ENCODE measurements at regions not wholly inside any gene's neighbourhood (a gene's known extent, or its start where the extent isn't known, plus 50 kb on each side); places are given as distances from the start of the nearest gene placed in this dataset.

DNA sequence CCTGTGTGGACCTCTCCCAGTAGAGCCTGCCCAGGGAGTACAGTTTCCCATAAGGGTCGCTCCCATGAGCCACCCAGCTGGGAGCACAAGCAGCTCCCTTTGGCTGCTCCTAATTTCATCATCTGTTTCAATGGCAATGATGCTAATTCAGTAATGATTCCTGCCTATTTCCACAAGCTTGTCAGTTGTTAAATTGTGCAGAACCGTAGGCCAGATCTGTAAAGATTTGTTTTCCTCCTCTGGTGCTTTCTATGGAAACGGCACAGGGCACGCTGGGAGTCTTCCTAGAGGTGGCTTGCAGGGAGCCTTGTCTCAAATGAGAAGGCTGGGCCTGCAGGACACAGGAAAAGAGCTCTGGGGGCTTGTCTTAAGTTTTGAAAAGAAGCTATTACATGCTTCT lies 223.7 kb downstream of the CBLN1 start:
- DNase-seq (no peak), FAIRE-seq (no peak)
- Histone ChIP-seq H3K4me1 (ENCODE audit: control insufficient read depth in 2 of 3, insufficient read depth in 2 of 3, low read depth in 1 of 3, low read length in 3 of 3) (no peaks in the 10 kb centered on the region), H3K36me3 (ENCODE audit: control insufficient read depth in 2 of 3, insufficient read depth in 3 of 3, low read length in 3 of 3) (no peaks in the 10 kb centered on the region), H3K9ac (ENCODE audit: low read length in 3 of 3) (no peak overlapping the region), H3K4me3 (ENCODE audit: low read length in 3 of 3) (no peak overlapping the region), H3K27me3 (ENCODE audit: control insufficient read depth, insufficient read depth, low read length) (no peaks in the 10 kb centered on the region), H3K27ac (ENCODE audit: low read depth in 2 of 2, low read length in 2 of 2) (no peak overlapping the region), H3K9me3 (ENCODE audit: control insufficient read depth in 2 of 3, insufficient read depth in 1 of 3, low read length in 3 of 3) (no peaks in the 10 kb centered on the region)
- intact Hi-C loops (cut with DNase I) = no loop called here
- TF ChIP-seq, protein P1, sequence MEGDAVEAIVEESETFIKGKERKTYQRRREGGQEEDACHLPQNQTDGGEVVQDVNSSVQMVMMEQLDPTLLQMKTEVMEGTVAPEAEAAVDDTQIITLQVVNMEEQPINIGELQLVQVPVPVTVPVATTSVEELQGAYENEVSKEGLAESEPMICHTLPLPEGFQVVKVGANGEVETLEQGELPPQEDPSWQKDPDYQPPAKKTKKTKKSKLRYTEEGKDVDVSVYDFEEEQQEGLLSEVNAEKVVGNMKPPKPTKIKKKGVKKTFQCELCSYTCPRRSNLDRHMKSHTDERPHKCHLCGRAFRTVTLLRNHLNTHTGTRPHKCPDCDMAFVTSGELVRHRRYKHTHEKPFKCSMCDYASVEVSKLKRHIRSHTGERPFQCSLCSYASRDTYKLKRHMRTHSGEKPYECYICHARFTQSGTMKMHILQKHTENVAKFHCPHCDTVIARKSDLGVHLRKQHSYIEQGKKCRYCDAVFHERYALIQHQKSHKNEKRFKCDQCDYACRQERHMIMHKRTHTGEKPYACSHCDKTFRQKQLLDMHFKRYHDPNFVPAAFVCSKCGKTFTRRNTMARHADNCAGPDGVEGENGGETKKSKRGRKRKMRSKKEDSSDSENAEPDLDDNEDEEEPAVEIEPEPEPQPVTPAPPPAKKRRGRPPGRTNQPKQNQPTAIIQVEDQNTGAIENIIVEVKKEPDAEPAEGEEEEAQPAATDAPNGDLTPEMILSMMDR (IDR thresholded peaks at IDR 0.05; ENCODE audit: borderline replicate concordance, extremely low read depth, insufficient read depth) = no peak

DNA sequence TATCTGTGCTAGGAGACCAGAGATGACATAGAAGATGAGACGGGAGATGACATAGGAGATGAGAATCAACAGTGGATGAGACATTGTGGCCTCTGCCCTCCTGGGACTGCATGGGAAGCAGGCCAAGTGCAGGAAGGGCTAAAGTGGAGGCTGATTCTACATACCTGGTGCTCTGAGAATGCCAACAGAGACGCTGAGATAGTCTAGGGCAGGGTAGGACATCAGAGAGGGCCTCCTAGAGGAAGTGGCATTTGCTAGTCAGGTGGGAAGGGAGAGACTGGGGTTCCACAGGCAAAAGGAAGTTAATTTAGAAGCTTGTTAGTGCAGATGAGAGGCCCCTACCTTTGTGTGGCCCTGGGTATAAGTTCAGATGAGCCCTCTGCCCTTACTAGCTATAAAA lies 224.2 kb downstream of the CBLN1 start:
- no peak for FAIRE-seq
- intact Hi-C loops (cut with DNase I) = no loop called here

DNA sequence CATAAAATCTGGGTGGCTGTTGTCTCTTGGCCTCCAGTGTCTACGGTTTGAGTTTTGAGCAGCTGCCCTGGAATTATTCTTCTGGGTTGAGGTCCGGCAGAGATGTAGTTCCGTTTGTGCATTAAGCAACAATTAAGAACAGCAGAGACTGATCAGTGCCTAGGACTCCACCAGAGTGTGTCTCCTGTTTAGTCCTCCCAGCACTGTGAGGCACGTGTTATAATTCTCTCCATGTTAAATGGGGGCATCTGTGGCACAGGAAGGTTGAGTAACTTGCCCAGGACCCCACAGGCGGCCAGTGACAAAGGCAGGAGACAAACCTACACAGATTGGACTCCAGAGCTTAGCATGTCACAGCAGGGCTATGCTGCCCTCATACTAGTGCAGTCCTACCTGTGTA lies 225.1 kb downstream of the CBLN1 start:
- DNase-seq = no peak
- TF ChIP-seq, protein P1 (IDR thresholded peaks at IDR 0.05; ENCODE audit: borderline replicate concordance, extremely low read depth, insufficient read depth) = no peak
- FAIRE-seq = no peak
- Histone ChIP-seq H3K9ac (ENCODE audit: low read length in 3 of 3) (no peak overlapping the region), H3K9me3 (ENCODE audit: control insufficient read depth in 2 of 3, insufficient read depth in 1 of 3, low read length in 3 of 3) (no peaks in the 10 kb centered on the region), H3K4me1 (ENCODE audit: control insufficient read depth in 2 of 3, insufficient read depth in 2 of 3, low read depth in 1 of 3, low read length in 3 of 3) (no peaks in the 10 kb centered on the region), H3K27me3 (ENCODE audit: control insufficient read depth, insufficient read depth, low read length) (no peaks in the 10 kb centered on the region), H3K36me3 (ENCODE audit: control insufficient read depth in 2 of 3, insufficient read depth in 3 of 3, low read length in 3 of 3) (no peaks in the 10 kb centered on the region), H3K4me3 (ENCODE audit: low read length in 3 of 3) (no peak overlapping the region), H3K27ac (ENCODE audit: low read depth in 2 of 2, low read length in 2 of 2) (no peak overlapping the region)
- intact Hi-C loops (cut with DNase I) = no loop called here

More for the DNA sequence above, 224.2 kb downstream of the CBLN1 start:
- Histone ChIP-seq H3K27ac (ENCODE audit: low read depth in 2 of 2, low read length in 2 of 2) (no peak overlapping the region), H3K36me3 (ENCODE audit: control insufficient read depth in 2 of 3, insufficient read depth in 3 of 3, low read length in 3 of 3) (no peaks in the 10 kb centered on the region), H3K9ac (ENCODE audit: low read length in 3 of 3) (no peak overlapping the region), H3K27me3 (ENCODE audit: control insufficient read depth, insufficient read depth, low read length) (no peaks in the 10 kb centered on the region), H3K9me3 (ENCODE audit: control insufficient read depth in 2 of 3, insufficient read depth in 1 of 3, low read length in 3 of 3) (no peaks in the 10 kb centered on the region), H3K4me3 (ENCODE audit: low read length in 3 of 3) (no peak overlapping the region), H3K4me1 (ENCODE audit: control insufficient read depth in 2 of 3, insufficient read depth in 2 of 3, low read depth in 1 of 3, low read length in 3 of 3) (no peaks in the 10 kb centered on the region)
- no peak for DNase-seq
- TF ChIP-seq, protein P1 (IDR thresholded peaks at IDR 0.05; ENCODE audit: borderline replicate concordance, extremely low read depth, insufficient read depth) = no peak

DNA sequence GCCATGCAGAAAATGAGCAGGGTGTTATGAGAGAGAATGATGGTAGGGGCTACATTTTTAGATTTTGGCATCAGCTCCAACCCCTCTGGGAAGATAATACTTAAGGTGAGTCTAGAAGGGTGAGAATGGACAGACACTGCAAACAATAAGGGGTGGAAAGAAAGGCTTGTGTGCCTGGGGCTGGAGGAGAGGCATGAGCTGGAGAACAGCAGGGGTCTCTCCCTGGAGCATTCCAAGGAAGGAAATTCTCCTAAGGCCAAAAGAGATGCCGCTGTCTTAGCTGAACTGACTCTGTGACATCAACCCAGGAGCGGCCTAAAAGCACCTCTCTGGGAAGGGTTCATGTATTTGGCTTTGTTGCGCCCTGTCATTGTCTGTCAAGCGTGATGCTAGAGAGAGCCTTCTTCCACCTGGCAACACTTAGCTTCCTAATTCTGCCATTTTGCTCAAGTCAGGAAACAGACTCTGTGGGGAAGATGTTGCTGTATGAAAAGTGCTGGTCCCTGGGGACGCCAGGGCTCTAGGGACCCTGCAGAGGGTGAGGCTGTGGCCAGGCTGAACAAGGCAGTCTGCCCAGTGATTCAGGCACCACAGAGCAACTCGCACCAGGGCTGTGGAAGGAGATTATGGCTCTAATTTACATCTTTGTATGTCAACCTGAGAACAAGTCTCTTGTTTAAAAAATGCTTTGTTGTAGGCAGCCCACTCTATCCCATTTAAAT lies 225.7 kb downstream of the CBLN1 start:
- intact Hi-C loops (cut with DNase I) = no loop called here
- FAIRE-seq (no peak), DNase-seq (no peak)
- H3K9ac ChIP-seq (ENCODE audit: low read length in 3 of 3) = no peak overlapping the region
- TF ChIP-seq, protein P1 (IDR thresholded peaks at IDR 0.05; ENCODE audit: borderline replicate concordance, extremely low read depth, insufficient read depth) = no peak
- no peaks in the 10 kb centered on the region for H3K9me3 ChIP-seq (ENCODE audit: control insufficient read depth in 2 of 3, insufficient read depth in 1 of 3, low read length in 3 of 3)
- H3K4me1 ChIP-seq (ENCODE audit: control insufficient read depth in 2 of 3, insufficient read depth in 2 of 3, low read depth in 1 of 3, low read length in 3 of 3) = no peaks in the 10 kb centered on the region
- H3K27me3 ChIP-seq (ENCODE audit: control insufficient read depth, insufficient read depth, low read length) = no peaks in the 10 kb centered on the region
- H3K36me3 ChIP-seq (ENCODE audit: control insufficient read depth in 2 of 3, insufficient read depth in 3 of 3, low read length in 3 of 3) = no peaks in the 10 kb centered on the region
- H3K4me3 ChIP-seq (ENCODE audit: low read length in 3 of 3) = no peak overlapping the region
- H3K27ac ChIP-seq (ENCODE audit: low read depth in 2 of 2, low read length in 2 of 2) = no peak overlapping the region
